ENCODE measurements at regions not wholly inside any gene's neighbourhood (a gene's known extent, or its start where the extent isn't known, plus 50 kb on each side); places are given as distances from the start of the nearest gene placed in this dataset.

GRCh38 chr7:35747611-35748010 lies 52.7 kb upstream of the HERPUD2 start:
- no peak for DNase-seq (ENCODE audit: low spot score)

DNA sequence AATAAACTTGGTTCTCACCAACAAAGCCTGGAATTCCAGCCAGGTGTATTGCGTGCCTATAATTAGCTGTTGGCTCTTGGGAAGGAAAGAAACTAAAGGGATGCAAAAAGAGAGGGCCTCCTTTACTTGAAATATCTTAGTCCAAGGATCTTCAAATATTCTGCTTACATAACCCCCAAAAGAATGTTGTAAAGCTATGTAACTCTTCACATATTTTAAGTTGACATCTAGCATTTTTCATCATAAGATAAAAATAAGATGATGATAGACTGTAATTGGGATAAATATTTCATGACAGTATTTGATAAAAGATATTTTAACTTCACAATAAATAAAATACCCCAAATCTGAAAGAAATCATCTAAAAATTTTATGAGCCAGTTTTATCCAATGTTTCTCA lies 52.5 kb upstream of the SEPTIN7 start:
- DNase-seq (ENCODE audit: low spot score), result peak; percentile 19

DNA sequence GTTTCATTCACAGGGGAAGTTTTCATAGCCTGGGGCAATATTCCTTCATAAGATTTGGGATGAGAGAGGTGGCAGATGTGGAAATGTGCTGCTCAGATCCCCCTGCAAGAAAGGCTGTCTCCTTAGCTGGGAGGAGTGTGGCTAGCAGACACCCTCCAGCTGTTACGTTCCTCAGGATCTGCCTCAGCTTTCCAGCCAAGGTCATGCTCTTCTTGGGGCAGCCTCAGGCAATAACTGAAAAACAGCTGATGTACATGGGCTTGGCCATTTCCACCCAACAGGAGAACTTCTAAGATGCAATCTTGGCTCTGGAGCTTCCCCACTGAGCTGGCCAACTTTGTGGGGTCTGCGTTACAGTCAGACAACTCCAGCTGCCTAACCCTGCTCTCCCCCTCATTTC lies 51.3 kb upstream of the SEPTIN7 start:
- DNase-seq (ENCODE audit: low spot score), result peak; percentile 64
